Bronchial epithelial cell (primary cell): ENCODE measurements at regions not wholly inside any gene's neighbourhood (a gene's known extent, or its start where the extent isn't known, plus 50 kb on each side); places are given as distances from the start of the nearest gene placed in this dataset.

Experiments used
- DNase-seq: peaks from one replicate; pipeline ENCODE4 v3.0.0-alpha.2; 2010; ENCODE audit warnings: low read depth
- FAIRE-seq: peaks from 2 replicates; lab custom pipeline; 2011; peaks lifted over from hg19 to GRCh38; lab: Jason Lieb, UNC
- H3K27me3 ChIP-seq: 2 replicates; pipeline ENCODE4 v1.5.1; 2011; ENCODE audit warnings: low read length; ENCODE audit not compliant: control insufficient read depth, insufficient read depth
- H3K36me3 ChIP-seq: 2 replicates; pipeline ENCODE4 v1.5.1; 2011; ENCODE audit warnings: low read length; ENCODE audit not compliant: control insufficient read depth, insufficient read depth
- H3K4me3 ChIP-seq: 2 replicates; pipeline ENCODE4 v1.5.1; 2011; ENCODE audit warnings: mild to moderate bottlenecking, low read depth, low read length, control low read depth
- TF ChIP-seq, protein P1 (sequence below): IDR thresholded peaks from 2 replicates; pipeline ENCODE4 v1.5.1; 2011; ENCODE audit warnings: mild to moderate bottlenecking, moderate library complexity, low read length, control low read depth, inconsistent platforms; ENCODE audit not compliant: insufficient read depth, severe bottlenecking

DNA sequence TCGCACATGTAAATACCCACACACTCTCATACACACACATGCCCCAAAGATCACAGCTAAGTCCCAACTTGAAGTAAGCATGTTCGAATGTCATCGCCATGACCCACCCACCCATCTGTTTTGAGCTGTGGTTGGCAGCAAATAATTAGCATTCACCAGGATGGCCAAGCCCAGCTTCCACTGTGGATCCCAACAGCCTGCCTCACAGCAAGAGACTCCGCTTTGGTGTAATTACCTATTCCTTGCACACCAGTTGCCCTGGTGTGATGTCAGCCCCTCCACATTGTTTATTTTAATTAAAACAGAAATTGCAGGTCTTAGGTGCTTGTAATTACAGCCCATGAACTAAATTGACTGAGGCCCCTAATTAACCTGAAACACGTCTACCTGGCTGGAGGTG is 81.1 kb downstream of the MAFB start:
- TF ChIP-seq, protein P1, sequence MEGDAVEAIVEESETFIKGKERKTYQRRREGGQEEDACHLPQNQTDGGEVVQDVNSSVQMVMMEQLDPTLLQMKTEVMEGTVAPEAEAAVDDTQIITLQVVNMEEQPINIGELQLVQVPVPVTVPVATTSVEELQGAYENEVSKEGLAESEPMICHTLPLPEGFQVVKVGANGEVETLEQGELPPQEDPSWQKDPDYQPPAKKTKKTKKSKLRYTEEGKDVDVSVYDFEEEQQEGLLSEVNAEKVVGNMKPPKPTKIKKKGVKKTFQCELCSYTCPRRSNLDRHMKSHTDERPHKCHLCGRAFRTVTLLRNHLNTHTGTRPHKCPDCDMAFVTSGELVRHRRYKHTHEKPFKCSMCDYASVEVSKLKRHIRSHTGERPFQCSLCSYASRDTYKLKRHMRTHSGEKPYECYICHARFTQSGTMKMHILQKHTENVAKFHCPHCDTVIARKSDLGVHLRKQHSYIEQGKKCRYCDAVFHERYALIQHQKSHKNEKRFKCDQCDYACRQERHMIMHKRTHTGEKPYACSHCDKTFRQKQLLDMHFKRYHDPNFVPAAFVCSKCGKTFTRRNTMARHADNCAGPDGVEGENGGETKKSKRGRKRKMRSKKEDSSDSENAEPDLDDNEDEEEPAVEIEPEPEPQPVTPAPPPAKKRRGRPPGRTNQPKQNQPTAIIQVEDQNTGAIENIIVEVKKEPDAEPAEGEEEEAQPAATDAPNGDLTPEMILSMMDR = no peak
- Histone ChIP-seq H3K27me3 (no peaks in the 10 kb centered on the region), H3K4me3 (no peak overlapping the region), H3K36me3 (no peaks in the 10 kb centered on the region)
- no peak for DNase-seq
- FAIRE-seq = no peak

DNA sequence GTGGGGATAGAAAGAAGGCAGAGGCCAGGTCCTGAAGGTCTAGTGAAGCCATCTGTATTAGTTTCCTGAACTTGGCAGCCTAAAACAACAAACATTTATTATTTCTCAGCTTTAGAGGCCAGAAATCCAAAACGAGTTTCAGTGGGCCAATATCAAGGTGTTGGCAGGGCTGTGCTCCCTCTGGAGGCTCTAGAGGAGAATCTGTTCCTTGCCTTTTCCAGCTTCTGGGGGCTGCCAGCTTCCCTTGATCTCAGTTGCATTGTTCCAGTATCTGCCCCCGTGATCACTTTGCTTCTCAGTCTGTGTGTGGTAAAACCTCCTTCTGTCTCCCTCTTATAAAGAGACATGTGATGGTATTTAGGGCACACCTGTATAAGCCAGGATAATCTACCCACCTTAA is 82.4 kb downstream of the MAFB start:
- FAIRE-seq = no peak

GRCh38 chr20:40606237-40606636 is 82.8 kb downstream of the MAFB start:
- TF ChIP-seq, protein P1 = no peak
- no peak overlapping the region for H3K4me3 ChIP-seq
- H3K27me3 ChIP-seq = no peaks in the 10 kb centered on the region
- DNase-seq (no peak), FAIRE-seq (no peak)
- no peaks in the 10 kb centered on the region for H3K36me3 ChIP-seq

More for the DNA sequence above, 82.4 kb downstream of the MAFB start:
- Histone ChIP-seq H3K36me3 (no peaks in the 10 kb centered on the region), H3K4me3 (no peak overlapping the region), H3K27me3 (no peaks in the 10 kb centered on the region)
- TF ChIP-seq, protein P1 = no peak
- DNase-seq = no peak

- H3K4me3 ChIP-seq = no peak overlapping the region
- DNase-seq (no peak), FAIRE-seq (no peak)
- H3K36me3 ChIP-seq = no peaks in the 10 kb centered on the region
- TF ChIP-seq, protein P1 = no peak
- no peaks in the 10 kb centered on the region for H3K27me3 ChIP-seq
Measured at GRCh38 chr20:40604416-40604815, 84.6 kb downstream of the MAFB start.

DNA sequence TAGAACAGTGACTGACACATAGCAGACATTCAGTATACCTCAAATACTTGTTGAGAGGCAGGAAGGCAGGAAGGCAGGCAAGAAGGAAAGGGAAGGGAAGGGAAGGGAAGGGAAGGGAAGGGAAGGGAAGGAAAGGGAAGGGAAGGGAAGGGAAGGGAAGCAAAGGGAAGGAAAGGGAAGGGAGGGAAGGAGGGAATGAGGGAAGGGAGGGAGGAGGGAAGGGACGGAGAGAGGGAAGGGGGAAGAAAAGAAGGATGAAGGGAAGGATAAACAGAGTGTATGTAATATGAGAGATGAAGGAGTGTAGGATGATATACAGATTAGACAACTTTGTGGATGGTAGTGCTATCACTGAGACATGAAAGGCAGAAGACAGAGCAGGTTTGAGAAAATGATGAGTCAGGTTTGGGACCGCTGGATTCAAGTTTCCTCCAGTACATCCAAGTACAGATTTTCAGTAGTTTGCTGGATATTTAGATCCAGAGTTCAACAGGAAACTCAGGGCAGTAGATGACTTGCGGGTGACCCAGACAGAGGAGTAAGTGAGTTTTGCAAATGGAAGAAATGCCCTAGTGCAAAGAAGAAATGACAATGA is 85.9 kb downstream of the MAFB start:
- Histone ChIP-seq H3K4me3 (no peak overlapping the region), H3K27me3 (no peaks in the 10 kb centered on the region), H3K36me3 (no peaks in the 10 kb centered on the region)
- TF ChIP-seq, protein P1 = no peak
- FAIRE-seq = peak; percentile 32
- no peak for DNase-seq

DNA sequence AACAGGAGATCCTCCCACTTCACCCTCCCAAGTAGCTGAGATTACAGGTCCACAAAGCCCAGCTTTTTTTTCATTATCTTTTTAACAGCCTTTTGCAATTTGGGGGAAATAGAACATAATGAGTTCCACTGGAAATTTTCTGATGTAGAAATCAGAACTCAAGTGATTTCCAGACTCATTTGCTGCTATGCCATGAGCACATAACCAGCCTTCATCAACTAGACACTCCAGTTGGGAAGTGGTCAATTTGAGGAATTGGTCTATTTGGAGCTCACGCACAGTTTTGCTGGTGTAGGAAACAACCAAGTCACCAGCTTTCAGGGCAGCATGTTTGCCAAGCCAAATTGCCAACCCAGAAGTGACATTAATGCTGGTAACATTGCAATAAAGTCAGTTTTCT is 86.7 kb downstream of the MAFB start:
- Histone ChIP-seq H3K4me3 (no peak overlapping the region), H3K27me3 (no peaks in the 10 kb centered on the region), H3K36me3 (no peaks in the 10 kb centered on the region)
- TF ChIP-seq, protein P1 = no peak
- FAIRE-seq = no peak
- DNase-seq = no peak
